Small intestine (tissue), 7 donors: ENCODE measurements at regions not wholly inside any gene's neighbourhood (a gene's known extent, or its start where the extent isn't known, plus 50 kb on each side); places are given as distances from the start of the nearest gene placed in this dataset.
"Not testable (repeated sequence)": the region's sequence is repeated elsewhere in the genome, so short reads cannot be mapped to it uniquely, and the experiment has no call there.

ENCODE experiments used
- DNase-seq, 2 donors: peaks; one replicate each; pipeline versions ENCODE4 v3.0.0 to v3.0.0-alpha.2; 2013
- FAIRE-seq: peaks from 2 replicates; lab custom pipeline; 2012; peaks lifted over from hg19 to GRCh38; lab: Jason Lieb, UNC
- H3K27ac ChIP-seq, 3 donors: one replicate each; pipeline ENCODE4 v1.5.1; 2013; ENCODE audit warnings: low read length in 2 of 3, mild to moderate bottlenecking in 2 of 3, control low read depth in 1 of 3, inconsistent platforms in 1 of 3, low read depth in 1 of 3, moderate library complexity in 1 of 3
- H3K27me3 ChIP-seq, 3 donors: one replicate each; pipeline ENCODE4 v1.6.1; 2013; ENCODE audit warnings: low read length in 3 of 3, inconsistent platforms in 1 of 3; ENCODE audit not compliant: control insufficient read depth in 3 of 3, insufficient read depth in 3 of 3
- H3K36me3 ChIP-seq, 3 donors: one replicate each; pipeline ENCODE4 v1.6.1; 2013; ENCODE audit warnings: low read length in 3 of 3, inconsistent platforms in 1 of 3, low read depth in 1 of 3, mild to moderate bottlenecking in 1 of 3, moderate library complexity in 1 of 3; ENCODE audit not compliant: control insufficient read depth in 3 of 3, insufficient read depth in 2 of 3
- H3K4me1 ChIP-seq, 3 donors: one replicate each; pipeline ENCODE4 v1.6.1; 2013; ENCODE audit warnings: low read length in 2 of 3, inconsistent platforms in 1 of 3, low read depth in 1 of 3, mild to moderate bottlenecking in 1 of 3, moderate library complexity in 1 of 3; ENCODE audit not compliant: control insufficient read depth in 3 of 3, insufficient read depth in 2 of 3
- H3K4me3 ChIP-seq, 3 donors: one replicate each; pipeline ENCODE4 v1.5.1; 2013; ENCODE audit warnings: low read length in 3 of 3, control low read depth in 1 of 3, inconsistent platforms in 1 of 3, low read depth in 1 of 3, mild to moderate bottlenecking in 1 of 3, moderate library complexity in 1 of 3
- H3K9me3 ChIP-seq, 2 donors: one replicate each; pipeline ENCODE4 v1.6.1; 2013; ENCODE audit warnings: low read depth in 1 of 2, low read length in 1 of 2; ENCODE audit not compliant: control insufficient read depth in 2 of 2, insufficient read depth in 1 of 2
- WGBS, 3 donors: extraction: QIAGEN DNeasy Blood & Tissue Kit; methylation state at CpG; one replicate each; pipeline ENCODE4 v1.1.7; 2013; 5-methylcytosine and 5-hydroxymethylcytosine counted together
- donor health status: healthy with polysubstance abuse.
- donor health status: control.
- donor health status: control.
- donor health status: Bipolar disorder and iron deficiency.
- donor health status: healthy.

DNA sequence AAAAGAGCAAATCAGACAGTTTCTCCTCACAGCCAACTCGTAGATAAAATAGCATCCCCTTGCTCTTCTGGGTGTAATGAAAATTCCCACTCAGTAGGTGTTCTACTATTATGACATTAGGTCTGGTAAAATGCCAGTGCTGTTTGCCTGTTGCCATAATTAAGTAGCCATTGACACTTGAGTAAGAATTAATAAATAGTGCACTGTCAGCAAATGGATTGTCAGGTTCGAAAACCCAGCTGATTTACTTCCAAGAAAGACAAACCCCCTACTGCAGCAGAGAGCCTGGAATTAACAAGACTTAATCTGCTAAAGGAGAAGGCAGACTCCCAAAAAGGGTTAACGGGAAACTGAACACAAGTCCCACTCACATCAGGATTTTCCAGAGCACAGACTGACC, 182.0 kb downstream of the PRKX start:
- DNase-seq, FAIRE-seq, H3K27ac ChIP-seq, H3K27me3 ChIP-seq, H3K4me3 ChIP-seq, H3K4me1 ChIP-seq, H3K9me3 ChIP-seq, H3K36me3 ChIP-seq: not testable (repeated sequence)
- WGBS, 3 donors = 67 to 86% (median 82%) methylated on average over 2 to 3 of the region's 3 CpGs

DNA sequence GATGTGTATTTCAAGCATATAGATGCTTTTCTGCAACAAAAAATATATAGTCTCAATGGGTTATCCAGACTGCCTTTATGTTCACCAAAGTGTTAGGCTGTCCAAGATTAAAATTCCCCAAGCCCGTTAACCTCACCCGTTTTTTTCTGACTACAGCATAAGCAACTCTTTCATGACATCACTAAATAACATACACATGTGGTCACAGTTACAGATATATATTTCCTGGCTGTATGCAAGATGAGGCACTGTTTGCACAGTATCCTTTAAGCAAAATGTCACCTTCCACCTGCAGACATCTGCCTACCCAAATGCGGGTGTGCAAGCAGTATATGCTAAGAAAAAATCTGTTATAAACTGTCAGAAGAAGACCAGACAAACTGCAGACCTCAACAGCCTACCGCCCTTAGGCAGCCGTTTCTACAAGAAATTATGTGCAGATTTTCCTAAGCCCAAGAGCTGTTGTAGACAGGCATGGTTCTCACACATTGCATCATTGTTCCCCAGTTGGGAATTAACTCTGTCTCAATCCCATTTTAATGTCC, 183.1 kb upstream of the MXRA5 start:
- no peaks in the 10 kb centered on the region for H3K27me3 ChIP-seq
- H3K4me1 ChIP-seq = no peaks in the 10 kb centered on the region
- no peak overlapping the region for H3K27ac ChIP-seq
- no peaks in the 10 kb centered on the region for H3K36me3 ChIP-seq
- 74 to 82% (median 81%) methylated on average over 5 of the region's 5 CpGs for WGBS, 3 donors
- no peak overlapping the region for H3K4me3 ChIP-seq
- no peaks in the 10 kb centered on the region for H3K9me3 ChIP-seq
- no peak for DNase-seq
- FAIRE-seq = no peak

GRCh38 chrX:3527811-3528210, 181.4 kb upstream of the MXRA5 start:
- Histone ChIP-seq H3K4me3 (no peak overlapping the region), H3K27me3 (no peaks in the 10 kb centered on the region), H3K4me1 (no peaks in the 10 kb centered on the region), H3K9me3 (no peaks in the 10 kb centered on the region), H3K27ac (no peak overlapping the region), H3K36me3 (no peaks in the 10 kb centered on the region)
- FAIRE-seq (no peak), DNase-seq (no peak)
- 86 to 90% (median 86%) methylated on average over 3 of the region's 3 CpGs for WGBS, 3 donors

- H3K27ac ChIP-seq = no peak overlapping the region
- H3K36me3 ChIP-seq = no peaks in the 10 kb centered on the region
- FAIRE-seq (no peak), DNase-seq (no peak)
- no peak overlapping the region for H3K4me3 ChIP-seq
- H3K4me1 ChIP-seq = no peaks in the 10 kb centered on the region
- H3K9me3 ChIP-seq = no peaks in the 10 kb centered on the region
- WGBS, 3 donors = 50 to 61% (median 60%) methylated on average over 3 of the region's 3 CpGs
- no peaks in the 10 kb centered on the region for H3K27me3 ChIP-seq
Measured at GRCh38 chrX:3527166-3527565, 180.7 kb upstream of the MXRA5 start.

- Histone ChIP-seq H3K27ac (no peak overlapping the region), H3K4me3 (no peak overlapping the region), H3K4me1 (no peaks in the 10 kb centered on the region), H3K27me3 (no peaks in the 10 kb centered on the region), H3K9me3 (no peaks in the 10 kb centered on the region), H3K36me3 (no peaks in the 10 kb centered on the region)
- FAIRE-seq (no peak), DNase-seq (no peak)
- WGBS, 3 donors = 75 to 93% (median 85%) methylated on average over 2 of the region's 2 CpGs
Measured at GRCh38 chrX:3526731-3527130, 180.3 kb upstream of the MXRA5 start.

DNA sequence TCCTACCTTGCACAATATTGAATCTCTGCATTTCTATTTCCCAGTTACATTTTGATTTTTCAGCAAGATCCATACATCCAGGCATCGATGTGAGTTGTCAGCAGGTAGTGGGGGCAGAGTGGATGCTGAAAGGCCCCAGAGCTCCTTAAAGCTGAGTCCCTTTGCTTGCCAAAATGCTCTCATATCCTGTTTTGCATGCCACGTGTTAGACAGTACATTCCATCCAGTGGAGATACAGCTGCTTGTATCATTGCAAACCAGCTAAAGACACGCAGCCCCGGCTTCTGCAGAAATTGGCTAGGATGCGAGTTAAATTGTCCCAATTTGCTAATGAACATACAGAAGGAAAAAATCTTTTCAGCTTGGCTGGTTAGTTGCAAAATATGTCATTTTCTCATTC, 179.6 kb upstream of the MXRA5 start:
- Histone ChIP-seq H3K36me3 (no peaks in the 10 kb centered on the region), H3K27me3 (no peaks in the 10 kb centered on the region), H3K27ac (no peak overlapping the region), H3K9me3 (no peaks in the 10 kb centered on the region), H3K4me3 (no peak overlapping the region), H3K4me1 (no peaks in the 10 kb centered on the region)
- FAIRE-seq = no peak
- WGBS, 3 donors = 54 to 77% (median 70%) methylated on average over 5 of the region's 5 CpGs
- no peak for DNase-seq

- no peak for FAIRE-seq
- H3K9me3 ChIP-seq = no peaks in the 10 kb centered on the region
Measured at GRCh38 chrX:3522101-3522650, 175.7 kb upstream of the MXRA5 start.

GRCh38 chrX:3521396-3521795, 174.9 kb upstream of the MXRA5 start:
- no peaks in the 10 kb centered on the region for H3K36me3 ChIP-seq
- H3K4me1 ChIP-seq = no peaks in the 10 kb centered on the region
- H3K4me3 ChIP-seq = no peak overlapping the region
- H3K27me3 ChIP-seq = no peaks in the 10 kb centered on the region
- DNase-seq (no peak), FAIRE-seq (no peak)
- H3K9me3 ChIP-seq = no peaks in the 10 kb centered on the region
- H3K27ac ChIP-seq = no peak overlapping the region
- WGBS, 3 donors = 51 to 60% (median 59%) methylated on average over 3 of the region's 3 CpGs

More at GRCh38 chrX:3522101-3522650, 175.7 kb upstream of the MXRA5 start:
- H3K4me1 ChIP-seq = no peaks in the 10 kb centered on the region
- H3K4me3 ChIP-seq = no peak overlapping the region
- 71 to 75% (median 72%) methylated on average over 4 of the region's 4 CpGs for WGBS, 3 donors
- no peak for DNase-seq
- no peaks in the 10 kb centered on the region for H3K27me3 ChIP-seq
- H3K27ac ChIP-seq = no peak overlapping the region
- no peaks in the 10 kb centered on the region for H3K36me3 ChIP-seq

DNA sequence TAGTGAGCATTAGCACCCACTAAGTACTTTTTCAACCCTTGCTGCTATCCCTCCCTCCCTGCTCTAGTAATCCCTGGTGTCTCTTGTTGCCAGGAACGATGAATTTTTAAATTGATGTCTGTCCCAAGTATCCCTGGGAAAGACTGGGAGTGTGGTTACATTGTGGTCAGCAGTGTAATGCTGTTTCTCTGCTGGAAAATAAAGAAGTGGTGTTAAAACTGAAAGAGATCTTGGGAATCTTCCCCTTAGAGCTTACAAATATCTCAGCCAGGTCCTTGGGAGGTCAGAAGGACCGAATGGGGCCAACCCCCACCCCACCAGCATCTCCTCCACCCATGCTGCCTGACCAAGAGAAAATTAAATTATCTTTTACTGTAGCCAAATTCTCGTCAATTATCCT, 174.5 kb upstream of the MXRA5 start:
- Histone ChIP-seq H3K4me1 (no peaks in the 10 kb centered on the region), H3K9me3 (no peaks in the 10 kb centered on the region), H3K4me3 (no peak overlapping the region), H3K36me3 (no peaks in the 10 kb centered on the region), H3K27ac (no peak overlapping the region), H3K27me3 (no peaks in the 10 kb centered on the region)
- WGBS, 3 donors = 36 to 51% (median 42%) methylated on average over 3 of the region's 3 CpGs
- DNase-seq = no peak
- no peak for FAIRE-seq
